GM18858 (cell line): ENCODE measurements at regions not wholly inside any gene's neighbourhood (a gene's known extent, or its start where the extent isn't known, plus 50 kb on each side); places are given as distances from the start of the nearest gene placed in this dataset.

Experiments
- ATAC-seq: cut with Tn5 transposase; IDR thresholded peaks from one replicate; pipeline ENCODE4 v1.9.1; 2021; ENCODE audit not compliant: unreplicated experiment

DNA sequence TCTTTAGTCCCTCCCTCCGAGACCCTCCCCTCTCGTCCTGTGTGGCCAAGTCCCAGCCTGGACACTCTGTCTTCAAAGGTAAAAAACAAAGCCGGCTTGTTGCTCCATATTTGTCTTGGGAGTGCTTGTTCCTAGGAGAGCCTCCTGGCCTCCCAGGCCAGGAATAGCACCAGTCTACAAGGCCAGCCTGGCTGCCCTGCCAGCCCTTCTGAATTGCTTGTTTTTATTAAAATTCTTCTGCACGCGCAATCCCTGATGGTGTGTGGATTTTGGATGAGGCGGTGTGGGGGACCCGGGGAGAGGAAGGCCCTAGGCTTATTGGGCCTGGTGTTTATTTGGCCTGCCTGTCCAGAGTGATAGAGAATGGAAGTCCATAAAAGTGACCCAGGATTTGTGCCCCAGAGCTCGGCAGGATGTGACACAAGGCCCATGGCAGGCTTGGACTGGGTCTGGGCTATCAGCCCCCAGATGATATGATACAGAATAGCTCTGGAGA is 297.3 kb downstream of the CYP26B1 start:
- no peak for ATAC-seq

- no peak for ATAC-seq
Observed at GRCh38 chr2:71849607-71850305, 297.9 kb downstream of the CYP26B1 start.

DNA sequence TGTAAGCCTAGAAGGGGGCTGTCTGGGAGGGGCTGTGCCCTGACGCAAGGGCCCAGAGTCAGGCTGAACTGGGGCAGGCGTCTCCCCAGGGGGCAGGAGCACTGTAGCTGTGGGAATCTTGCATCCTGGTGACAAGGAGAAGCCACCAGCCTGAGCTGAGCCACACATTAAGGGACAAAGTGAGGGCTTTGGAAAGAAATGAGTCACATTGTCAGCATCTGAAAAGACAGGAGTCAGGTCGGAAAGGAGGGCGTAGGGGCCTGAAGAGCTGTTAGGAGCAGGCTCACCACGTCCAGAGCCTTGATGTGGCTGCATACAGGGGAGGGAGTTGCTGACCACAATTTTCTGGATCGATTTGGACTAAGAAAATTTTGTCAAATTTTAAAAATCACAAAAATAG is 298.6 kb downstream of the CYP26B1 start:
- ATAC-seq: no peak

GRCh38 chr2:71846669-71847291 is 300.9 kb downstream of the CYP26B1 start:
- ATAC-seq: no peak

DNA sequence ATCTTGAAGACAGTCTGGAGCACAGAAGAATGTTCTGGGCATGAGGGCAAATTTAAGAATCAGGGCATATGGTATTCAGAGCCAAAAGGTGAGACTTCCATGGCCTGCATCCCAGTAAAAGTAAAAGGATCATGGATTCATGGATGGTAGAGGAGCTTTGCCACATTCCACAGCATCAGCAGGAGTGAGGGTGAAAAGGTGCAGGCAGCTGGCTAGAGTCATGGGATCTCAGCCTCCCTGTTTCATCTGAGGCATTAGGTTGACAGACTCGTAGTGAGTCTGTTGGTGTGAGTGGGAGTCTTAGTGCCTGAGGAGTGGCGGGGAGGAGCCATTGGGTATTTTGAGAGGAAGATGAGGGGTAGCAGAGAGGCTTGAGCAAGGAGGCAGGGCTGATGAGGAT is 301.6 kb downstream of the CYP26B1 start:
- no peak for ATAC-seq

- ATAC-seq: no peak
Observed at GRCh38 chr2:71844967-71845366, 302.7 kb downstream of the CYP26B1 start.

- ATAC-seq: no peak
Observed at GRCh38 chr2:71843391-71843850, 304.2 kb downstream of the CYP26B1 start.

- no peak for ATAC-seq
Observed at GRCh38 chr2:71842744-71843143, 304.9 kb downstream of the CYP26B1 start.

DNA sequence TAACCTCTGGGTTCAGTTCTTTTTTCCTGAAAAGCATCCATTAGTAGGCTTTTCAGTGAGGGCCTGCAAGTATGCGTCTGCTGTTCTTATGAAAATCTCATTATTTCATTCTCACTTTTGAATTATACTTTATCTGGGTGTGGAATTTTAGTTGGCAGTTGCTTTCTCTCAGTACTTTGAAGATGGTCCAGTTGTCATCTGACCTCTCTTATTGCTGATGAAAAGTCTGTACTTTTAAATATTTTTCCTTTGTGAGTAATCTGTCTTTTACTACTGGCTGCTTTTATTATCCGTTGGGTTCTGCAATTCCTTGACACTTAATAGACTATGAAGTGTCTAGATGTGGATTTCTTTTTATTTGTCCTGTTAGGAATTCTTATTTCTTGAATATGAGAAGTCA is 307.8 kb downstream of the CYP26B1 start:
- ATAC-seq: no peak

DNA sequence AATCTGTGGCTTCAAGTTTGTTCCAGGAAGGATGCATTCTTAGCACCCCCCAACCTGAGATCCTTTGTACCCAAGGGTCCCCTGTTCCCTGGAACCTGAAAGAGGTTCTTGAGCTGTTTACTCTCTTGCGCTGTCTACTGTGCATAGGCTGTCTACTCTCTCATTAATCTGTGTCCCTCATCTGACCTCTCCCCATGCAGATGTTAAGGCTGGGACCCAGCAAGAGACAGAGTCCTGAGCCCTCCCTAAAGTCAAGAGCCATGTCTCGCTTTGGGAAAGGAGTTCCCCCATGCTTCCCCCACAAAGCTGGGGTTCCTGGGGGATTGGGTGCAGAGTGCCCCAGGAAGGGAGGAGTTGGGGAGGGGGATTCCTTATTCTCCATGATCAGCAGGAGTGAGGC is 312.9 kb downstream of the CYP26B1 start:
- ATAC-seq: no peak

- no peak for ATAC-seq
Observed at GRCh38 chr2:71833855-71834560, 313.7 kb downstream of the CYP26B1 start.

DNA sequence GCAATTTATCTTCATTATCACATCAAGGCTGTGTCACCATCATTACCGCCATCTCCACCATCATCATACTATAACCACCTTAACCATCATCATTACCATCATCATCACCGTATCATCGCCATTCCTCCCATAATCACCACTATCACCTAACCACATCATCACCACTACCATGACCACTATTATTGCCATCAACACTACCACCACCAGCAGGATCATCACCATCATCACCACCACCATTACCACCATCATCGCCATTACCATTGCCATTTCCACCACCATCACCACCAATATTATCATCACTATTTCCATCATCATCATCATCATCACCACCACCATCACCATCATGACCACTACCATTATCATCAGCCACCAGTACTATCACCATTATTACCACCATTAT is 314.4 kb downstream of the CYP26B1 start:
- no peak for ATAC-seq

GRCh38 chr2:71832844-71833243 is 314.8 kb downstream of the CYP26B1 start:
- no peak for ATAC-seq

- ATAC-seq: no peak
Observed at GRCh38 chr2:71832388-71832787, 315.3 kb downstream of the CYP26B1 start.

DNA sequence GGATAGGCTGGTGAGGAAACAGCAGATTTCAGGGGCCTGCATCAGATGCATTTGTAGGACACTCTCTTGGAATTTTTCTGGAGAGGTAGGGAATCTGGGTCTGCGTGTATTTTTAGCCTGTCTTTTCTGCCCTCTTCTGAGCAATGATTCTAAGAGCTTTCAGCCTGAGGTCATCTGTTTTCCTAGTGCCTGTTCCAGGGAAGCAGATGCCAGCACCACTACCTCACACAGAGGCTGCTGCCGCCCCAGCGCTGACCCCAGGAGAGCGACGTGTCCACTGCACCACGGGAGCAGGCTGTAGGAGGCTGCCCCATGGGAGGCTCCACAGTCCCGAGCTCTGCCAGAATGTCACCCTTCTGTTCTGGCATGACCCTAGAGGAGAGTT is 316.5 kb downstream of the CYP26B1 start:
- ATAC-seq: no peak

- ATAC-seq: no peak
Observed at GRCh38 chr2:71830497-71831192, 317.0 kb downstream of the CYP26B1 start.

- ATAC-seq: no peak
Observed at GRCh38 chr2:71829008-71829407, 318.7 kb downstream of the CYP26B1 start.

GRCh38 chr2:71827973-71828372 is 319.7 kb downstream of the CYP26B1 start:
- no peak for ATAC-seq

DNA sequence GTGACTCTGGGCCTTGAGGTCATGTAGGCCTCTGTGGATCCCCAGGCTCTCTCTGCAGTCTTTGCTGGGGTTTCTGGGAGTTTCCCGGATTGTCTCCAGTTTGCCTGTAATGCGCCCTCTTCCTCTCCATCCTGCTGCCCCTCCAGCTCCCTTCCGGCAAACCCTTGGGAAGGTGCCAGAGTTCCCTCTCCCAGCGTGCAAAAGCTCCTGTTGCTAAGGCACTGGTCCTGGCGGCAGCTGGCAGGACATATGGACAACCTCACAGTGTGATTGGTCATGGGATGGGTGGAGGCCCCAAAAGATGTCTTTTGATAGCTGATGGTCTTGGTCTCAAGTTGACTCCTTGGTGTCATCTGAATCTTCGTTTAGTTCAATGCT is 320.1 kb downstream of the CYP26B1 start:
- no peak for ATAC-seq

DNA sequence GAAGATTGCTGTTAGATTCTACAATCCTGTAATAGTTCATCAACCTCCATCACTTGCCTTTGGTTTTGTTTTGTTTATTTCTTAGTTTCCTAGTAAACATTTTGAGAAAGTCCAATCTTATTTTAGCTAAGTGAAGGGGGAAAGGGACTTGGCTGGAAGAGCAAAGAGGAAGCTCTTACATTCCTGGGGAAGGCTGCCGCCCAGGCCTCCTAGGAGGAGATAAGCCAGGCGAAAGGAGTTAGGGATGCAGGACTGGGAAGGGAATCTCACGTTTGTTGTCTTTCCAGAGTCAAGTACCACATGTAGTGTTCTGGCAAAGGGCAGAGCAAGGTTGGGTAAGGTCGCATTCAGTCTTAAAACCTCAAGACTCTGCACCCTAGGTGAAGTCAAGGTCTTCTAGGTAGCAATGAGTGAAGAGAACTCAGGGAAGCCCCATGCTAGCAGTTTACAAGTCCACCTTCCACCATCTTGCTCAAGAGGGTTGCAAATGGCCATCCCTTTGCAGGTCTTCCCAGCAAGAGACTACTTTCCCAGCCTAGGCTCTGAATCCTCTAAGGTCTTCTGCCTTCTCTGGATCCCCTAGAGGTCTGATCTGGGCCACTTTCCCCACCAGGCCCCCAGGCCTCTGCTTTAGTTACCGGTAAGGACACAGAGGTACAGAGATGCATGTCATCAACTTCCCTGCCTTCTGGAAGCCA is 320.7 kb downstream of the CYP26B1 start:
- no peak for ATAC-seq

DNA sequence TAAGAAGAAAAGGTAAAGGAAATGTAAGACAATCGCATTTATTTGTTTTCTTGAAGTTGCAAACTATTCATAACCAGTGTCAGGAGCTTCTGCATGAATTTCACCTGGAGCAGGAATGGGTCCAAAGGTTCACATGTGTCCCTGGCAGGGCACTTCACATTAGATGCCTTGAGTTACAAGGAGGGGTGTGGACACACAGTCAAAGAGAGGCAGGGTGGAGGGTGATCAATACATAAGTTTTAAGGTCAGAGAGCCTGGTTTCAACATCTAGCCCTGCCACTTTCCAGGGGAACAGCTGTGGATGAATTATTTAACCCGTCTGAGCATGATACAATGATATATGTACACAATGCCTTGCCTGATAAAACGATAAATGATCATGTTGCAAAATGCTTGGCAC is 321.4 kb downstream of the CYP26B1 start:
- no peak for ATAC-seq
